IMR-90 (cell line): ENCODE measurements at regions not wholly inside any gene's neighbourhood (a gene's known extent, or its start where the extent isn't known, plus 50 kb on each side); places are given as distances from the start of the nearest gene placed in this dataset.

Experiments used
- CEBPB ChIP-seq: IDR thresholded peaks from 2 replicates; pipeline ENCODE4 v1.6.1; 2012; ENCODE audit warnings: low read depth, low read length, improper control_type of control experiment
- CHD1 ChIP-seq: IDR thresholded peaks from 2 replicates; pipeline ENCODE4 v1.6.1; 2012; ENCODE audit warnings: low read depth, low read length, improper control_type of control experiment
- CTCF ChIP-seq: conservative IDR thresholded peaks from 2 replicates; pipeline ENCODE4 v1.5.1; 2012; ENCODE audit warnings: mild to moderate bottlenecking, low read depth, low read length, improper control_type of control experiment
- MAFK ChIP-seq: IDR thresholded peaks from 2 replicates; pipeline ENCODE4 v1.6.1; 2012; ENCODE audit warnings: low read depth, low read length, improper control_type of control experiment
- MXI1 ChIP-seq: IDR thresholded peaks from 2 replicates; pipeline ENCODE4 v1.6.1; 2012; ENCODE audit warnings: low read depth, mild to moderate bottlenecking, low read length, moderate library complexity, borderline replicate concordance
- POLR2A ChIP-seq: IDR thresholded peaks from 2 replicates; pipeline ENCODE4 v1.6.1; 2012; ENCODE audit warnings: mild to moderate bottlenecking, low read depth, low read length
- RAD21 ChIP-seq: IDR thresholded peaks from 2 replicates; pipeline ENCODE4 v1.6.1; 2012; ENCODE audit warnings: low read length, improper control_type of control experiment
- RCOR1 ChIP-seq: IDR thresholded peaks from 2 replicates; pipeline ENCODE4 v1.6.1; 2012; ENCODE audit warnings: mild to moderate bottlenecking, low read length, improper control_type of control experiment; ENCODE audit not compliant: insufficient replicate concordance
- SMC3 ChIP-seq: fragments of 150-350 bp; IDR thresholded peaks from 2 replicates; pipeline ENCODE4 v1.6.1; 2016; ENCODE audit warnings: low read depth, mild to moderate bottlenecking, antibody characterized with exemption, low read length, moderate library complexity
- TF ChIP-seq, protein P1 (sequence below): fragments of 150-350 bp; IDR thresholded peaks from 2 replicates; pipeline ENCODE4 v1.6.1; 2017; ENCODE audit warnings: mild to moderate bottlenecking, antibody characterized with exemption, low read length, low read depth

GRCh38 chr4:171602638-171603355, 210.4 kb upstream of the GALNTL6 start:
- TF ChIP-seq MXI1 (no peak), CTCF (no peak), CEBPB (no peak), RAD21 (no peak), POLR2A (no peak), CHD1 (no peak), MAFK (no peak), RCOR1 (no peak), SMC3 (no peak)
- TF ChIP-seq, protein P1, sequence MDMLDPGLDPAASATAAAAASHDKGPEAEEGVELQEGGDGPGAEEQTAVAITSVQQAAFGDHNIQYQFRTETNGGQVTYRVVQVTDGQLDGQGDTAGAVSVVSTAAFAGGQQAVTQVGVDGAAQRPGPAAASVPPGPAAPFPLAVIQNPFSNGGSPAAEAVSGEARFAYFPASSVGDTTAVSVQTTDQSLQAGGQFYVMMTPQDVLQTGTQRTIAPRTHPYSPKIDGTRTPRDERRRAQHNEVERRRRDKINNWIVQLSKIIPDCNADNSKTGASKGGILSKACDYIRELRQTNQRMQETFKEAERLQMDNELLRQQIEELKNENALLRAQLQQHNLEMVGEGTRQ, result no peak
